ENCODE measurements at regions not wholly inside any gene's neighbourhood (a gene's known extent, or its start where the extent isn't known, plus 50 kb on each side); places are given as distances from the start of the nearest gene placed in this dataset.
"Not testable (repeated sequence)": the region's sequence is repeated elsewhere in the genome, so short reads cannot be mapped to it uniquely, and the experiment has no call there.

DNA sequence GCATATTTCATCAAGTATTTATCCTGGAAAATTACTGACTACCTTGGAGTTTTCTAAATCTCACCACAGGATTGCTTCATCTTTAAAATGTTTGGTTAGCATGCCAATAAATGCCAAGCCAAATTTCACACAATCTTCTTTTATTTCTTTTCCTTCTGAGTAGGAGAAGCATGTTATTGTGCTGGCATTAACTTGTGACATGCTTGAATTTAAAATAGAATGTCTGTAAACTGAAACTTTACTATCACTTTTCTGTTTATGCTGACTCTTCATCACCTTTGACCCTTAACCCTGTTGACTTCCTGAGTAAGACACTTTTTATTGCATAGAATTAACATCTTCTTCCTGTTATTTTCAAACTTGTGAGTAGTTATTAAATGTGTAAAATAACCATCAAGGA is 56.2 kb upstream of the LRRTM4 start:
- intact Hi-C loops (cut with DNase I), result no loop called here
- no peak for DNase-seq (ENCODE audit: extremely low spot score in 2 of 2)
- TF ChIP-seq, protein P1, sequence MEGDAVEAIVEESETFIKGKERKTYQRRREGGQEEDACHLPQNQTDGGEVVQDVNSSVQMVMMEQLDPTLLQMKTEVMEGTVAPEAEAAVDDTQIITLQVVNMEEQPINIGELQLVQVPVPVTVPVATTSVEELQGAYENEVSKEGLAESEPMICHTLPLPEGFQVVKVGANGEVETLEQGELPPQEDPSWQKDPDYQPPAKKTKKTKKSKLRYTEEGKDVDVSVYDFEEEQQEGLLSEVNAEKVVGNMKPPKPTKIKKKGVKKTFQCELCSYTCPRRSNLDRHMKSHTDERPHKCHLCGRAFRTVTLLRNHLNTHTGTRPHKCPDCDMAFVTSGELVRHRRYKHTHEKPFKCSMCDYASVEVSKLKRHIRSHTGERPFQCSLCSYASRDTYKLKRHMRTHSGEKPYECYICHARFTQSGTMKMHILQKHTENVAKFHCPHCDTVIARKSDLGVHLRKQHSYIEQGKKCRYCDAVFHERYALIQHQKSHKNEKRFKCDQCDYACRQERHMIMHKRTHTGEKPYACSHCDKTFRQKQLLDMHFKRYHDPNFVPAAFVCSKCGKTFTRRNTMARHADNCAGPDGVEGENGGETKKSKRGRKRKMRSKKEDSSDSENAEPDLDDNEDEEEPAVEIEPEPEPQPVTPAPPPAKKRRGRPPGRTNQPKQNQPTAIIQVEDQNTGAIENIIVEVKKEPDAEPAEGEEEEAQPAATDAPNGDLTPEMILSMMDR (IDR thresholded peaks at IDR 0.05), result no peak
- no peak for TF ChIP-seq POLR2AphosphoS5 (IDR thresholded peaks at IDR 0.05; ENCODE audit: insufficient read depth in 1 of 2, low read depth in 1 of 2)
- no peak for TF ChIP-seq POLR2A (IDR thresholded peaks at IDR 0.05)
- no peak overlapping the region for H3K4me3 ChIP-seq
- no peaks in the 10 kb centered on the region for H3K4me1 ChIP-seq
- H3K36me3 ChIP-seq, result no peaks in the 10 kb centered on the region
- no peaks in the 10 kb centered on the region for H3K9me3 ChIP-seq
- H3K27me3 ChIP-seq, result no peaks in the 10 kb centered on the region
- no peak overlapping the region for H3K27ac ChIP-seq

DNA sequence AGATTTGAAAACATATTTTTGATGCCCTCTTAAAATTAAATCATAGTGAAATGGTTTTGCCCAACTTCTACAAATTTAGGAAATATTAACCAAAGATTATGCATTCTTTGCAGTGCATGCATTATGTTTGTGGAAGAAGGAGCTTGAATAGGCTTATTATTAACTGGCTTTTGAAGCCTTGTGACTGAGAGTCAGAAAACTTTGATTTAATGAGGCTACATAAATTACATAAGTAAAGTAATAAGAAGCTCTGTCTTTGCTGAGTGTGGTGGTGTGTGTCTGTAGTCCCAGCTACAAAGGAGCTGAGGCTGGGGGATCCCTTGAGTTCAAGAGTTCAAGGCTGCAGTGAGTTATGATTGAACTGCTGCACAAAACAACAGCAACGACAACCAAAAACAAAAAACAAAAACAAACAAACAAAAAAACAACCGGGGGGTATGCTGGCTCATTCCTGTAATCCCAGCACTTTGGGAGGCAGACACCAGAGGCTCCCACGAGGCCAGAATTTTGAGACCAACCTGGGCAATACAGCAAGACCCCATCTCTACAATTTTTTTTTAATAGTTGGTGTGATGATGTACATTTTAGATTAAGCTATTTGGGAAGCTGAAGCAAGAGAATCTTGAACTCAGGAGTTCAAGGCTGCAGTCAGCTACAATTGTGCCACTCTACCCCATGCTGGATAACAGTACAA is 57.0 kb upstream of the LRRTM4 start:
- Histone ChIP-seq H3K4me1 (no peaks in the 10 kb centered on the region), H3K27me3 (no peaks in the 10 kb centered on the region), H3K36me3 (no peaks in the 10 kb centered on the region), H3K27ac (no peak overlapping the region), H3K4me3 (no peak overlapping the region), H3K9me3 (no peaks in the 10 kb centered on the region)
- TF ChIP-seq, protein P1 (IDR thresholded peaks at IDR 0.05), result no peak
- TF ChIP-seq POLR2AphosphoS5 (IDR thresholded peaks at IDR 0.05; ENCODE audit: insufficient read depth in 1 of 2, low read depth in 1 of 2) (no peak), POLR2A (IDR thresholded peaks at IDR 0.05) (no peak)
- DNase-seq (ENCODE audit: extremely low spot score in 2 of 2), result no peak
- intact Hi-C loops (cut with DNase I), result no loop called here

DNA sequence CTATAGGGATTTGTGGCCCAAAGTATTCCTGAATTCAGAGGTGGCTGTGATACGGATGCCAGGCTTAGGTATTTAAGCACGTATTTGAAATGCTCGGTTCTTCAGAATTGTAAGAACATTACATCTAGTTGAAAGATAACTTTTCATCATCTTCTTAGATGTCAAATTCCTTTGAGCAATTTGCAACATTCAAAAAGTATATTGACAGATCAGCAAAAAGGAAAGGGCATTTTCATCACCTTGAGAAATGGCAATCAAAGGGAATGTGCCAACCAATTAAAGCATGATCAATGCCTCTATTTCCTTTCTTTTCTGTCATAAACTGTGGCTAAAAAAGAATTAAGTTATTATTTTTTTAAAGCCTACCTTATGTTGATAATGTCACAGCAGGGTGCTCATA is 66.3 kb upstream of the LRRTM4 start:
- intact Hi-C loops (cut with DNase I), result no loop called here
- Histone ChIP-seq H3K4me1 (no peaks in the 10 kb centered on the region), H3K27ac (no peak overlapping the region), H3K4me3 (no peak overlapping the region), H3K9me3 (no peaks in the 10 kb centered on the region), H3K27me3 (no peaks in the 10 kb centered on the region), H3K36me3 (no peaks in the 10 kb centered on the region)
- TF ChIP-seq, protein P1 (IDR thresholded peaks at IDR 0.05), result no peak
- TF ChIP-seq POLR2AphosphoS5 (IDR thresholded peaks at IDR 0.05; ENCODE audit: insufficient read depth in 1 of 2, low read depth in 1 of 2), result no peak
- no peak for TF ChIP-seq POLR2A (IDR thresholded peaks at IDR 0.05)
- no peak for DNase-seq (ENCODE audit: extremely low spot score in 2 of 2)

DNA sequence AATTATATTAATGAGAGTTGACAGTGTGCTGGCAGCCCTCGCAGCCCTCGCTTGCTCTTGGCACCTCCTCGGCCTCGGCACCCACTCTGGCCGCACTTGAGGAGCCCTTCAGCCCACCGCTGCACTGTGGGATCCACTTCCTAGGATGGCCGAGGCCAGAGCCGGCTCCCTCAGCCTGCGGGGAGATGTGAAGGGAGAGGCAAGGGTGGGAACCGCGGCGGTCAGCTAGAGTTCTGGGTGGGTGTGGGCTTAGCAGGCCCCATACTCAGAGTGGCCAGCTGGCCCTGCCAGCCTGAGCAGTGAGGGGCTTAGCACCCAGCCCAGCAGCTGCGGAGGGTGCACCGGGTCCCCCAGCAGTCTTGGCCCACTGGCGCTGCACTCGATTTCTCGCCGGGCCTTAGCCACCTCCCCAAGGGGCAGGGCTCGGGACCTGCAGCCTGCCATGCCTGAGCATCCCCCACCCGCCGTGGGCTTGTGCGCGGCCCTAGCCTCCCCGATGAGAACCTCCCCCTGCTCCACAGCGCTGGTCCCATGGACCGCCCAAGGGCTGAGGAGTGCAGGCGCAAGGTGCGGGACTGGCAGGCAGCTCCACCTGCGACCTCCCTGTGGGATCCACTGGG is 68.2 kb upstream of the LRRTM4 start:
- no peaks in the 10 kb centered on the region for H3K9me3 ChIP-seq
- H3K27ac ChIP-seq, result no peak overlapping the region
- TF ChIP-seq POLR2AphosphoS5 (IDR thresholded peaks at IDR 0.05; ENCODE audit: insufficient read depth in 1 of 2, low read depth in 1 of 2), result no peak
- no peak for DNase-seq (ENCODE audit: extremely low spot score in 2 of 2)
- H3K4me3 ChIP-seq, result no peak overlapping the region
- intact Hi-C loops (cut with DNase I), result no loop called here
- H3K27me3 ChIP-seq, result no peaks in the 10 kb centered on the region
- H3K4me1 ChIP-seq, result no peaks in the 10 kb centered on the region
- no peaks in the 10 kb centered on the region for H3K36me3 ChIP-seq

DNA sequence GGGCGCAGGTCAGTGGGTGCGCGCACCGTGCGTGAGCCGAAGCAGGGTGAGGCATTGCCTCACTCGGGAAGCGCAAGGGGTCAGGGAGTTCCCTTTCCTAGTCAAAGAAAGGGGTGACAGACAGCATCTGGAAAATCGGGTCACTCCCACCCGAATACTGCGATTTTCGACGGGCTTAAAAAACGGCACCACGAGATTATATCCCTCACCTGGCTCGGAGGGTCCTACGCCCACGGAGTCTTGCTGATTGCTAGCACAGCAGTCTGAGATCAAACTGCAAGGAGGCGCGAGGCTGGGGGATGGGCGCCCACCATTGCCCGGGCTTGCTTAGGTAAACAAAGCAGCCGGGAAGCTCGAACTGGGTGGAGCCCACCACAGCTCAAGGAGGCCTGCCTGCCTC is 70.8 kb upstream of the LRRTM4 start:
- intact Hi-C loops (cut with DNase I); H3K9me3 ChIP-seq; H3K4me3 ChIP-seq; H3K4me1 ChIP-seq; H3K36me3 ChIP-seq; H3K27me3 ChIP-seq; H3K27ac ChIP-seq; DNase-seq (ENCODE audit: extremely low spot score in 2 of 2): not testable (repeated sequence)

DNA sequence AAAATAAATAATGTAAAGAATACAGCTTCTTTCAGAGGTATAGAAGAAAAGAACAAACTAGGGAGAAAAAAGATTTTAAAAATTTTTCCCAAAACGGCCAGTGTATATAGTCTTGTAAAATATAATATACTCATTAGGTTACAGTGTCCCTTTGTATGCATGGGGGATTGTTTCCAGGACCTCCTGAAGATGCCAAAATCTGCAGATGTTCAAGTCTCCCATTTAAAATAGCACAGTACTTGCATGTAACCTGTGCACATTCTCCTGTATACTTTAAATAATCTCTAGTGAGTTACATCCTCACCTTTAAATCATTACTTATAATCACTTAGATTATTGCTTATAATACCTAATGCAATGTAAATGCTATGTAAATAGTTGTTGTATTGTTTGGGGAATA is 80.6 kb upstream of the LRRTM4 start:
- Histone ChIP-seq H3K27me3 (no peaks in the 10 kb centered on the region), H3K4me1 (no peaks in the 10 kb centered on the region), H3K9me3 (no peaks in the 10 kb centered on the region), H3K4me3 (no peak overlapping the region), H3K27ac (no peak overlapping the region), H3K36me3 (no peaks in the 10 kb centered on the region)
- intact Hi-C loops (cut with DNase I), result no loop called here
- TF ChIP-seq POLR2AphosphoS5 (IDR thresholded peaks at IDR 0.05; ENCODE audit: insufficient read depth in 1 of 2, low read depth in 1 of 2) (no peak), POLR2A (IDR thresholded peaks at IDR 0.05) (no peak)
- TF ChIP-seq, protein P1 (IDR thresholded peaks at IDR 0.05), result no peak
- DNase-seq (ENCODE audit: extremely low spot score in 2 of 2), result no peak

Measured in vagina (tissue), 2 donors.